SK-N-MC (cell line): ENCODE measurements at regions not wholly inside any gene's neighbourhood (a gene's known extent, or its start where the extent isn't known, plus 50 kb on each side); places are given as distances from the start of the nearest gene placed in this dataset.

Experiments used
- DNase-seq: peaks from one replicate; pipeline ENCODE4 v3.0.0-alpha.2; 2011; ENCODE audit warnings: low read depth, low spot score
- H3K27ac ChIP-seq: fragments of 200-600 bp; sonication (generic); 2 replicates; pipeline ENCODE4 v1.5.1; 2016; ENCODE audit warnings: mixed run types
- H3K36me3 ChIP-seq: fragments of 200-600 bp; sonication (generic); 2 replicates; pipeline ENCODE4 v1.6.1; 2017; ENCODE audit warnings: antibody characterized with exemption, low read length, mixed read lengths; ENCODE audit not compliant: insufficient read depth
- H3K4me3 ChIP-seq: fragments of 200-600 bp; sonication (generic); 2 replicates; pipeline ENCODE4 v1.5.1; 2016
- H3K9ac ChIP-seq: fragments of 200-600 bp; sonication (generic); 2 replicates; pipeline ENCODE4 v1.8.0; 2017; ENCODE audit warnings: mixed run types, mixed read lengths; ENCODE audit not compliant: insufficient read length
- H3K9me3 ChIP-seq: fragments of 200-600 bp; sonication (generic); 2 replicates; pipeline ENCODE4 v1.6.1; 2017; ENCODE audit warnings: low read depth, mild to moderate bottlenecking, antibody characterized with exemption, low read length, moderate library complexity, mixed read lengths
- EZH2 ChIP-seq: fragments of 200-600 bp; sonication (generic); IDR thresholded peaks from one replicate; pipeline ENCODE4 v1.6.1; 2017; ENCODE audit warnings: antibody characterized with exemption
- FOXP2 ChIP-seq: optimal IDR thresholded peaks from 2 replicates; pipeline ENCODE3; 2011; ENCODE audit warnings: mild to moderate bottlenecking, moderate library complexity; ENCODE audit not compliant: insufficient read depth; ENCODE audit errors: extremely low read length, control extremely low read depth
- POLR2AphosphoS5 ChIP-seq: IDR thresholded peaks from 2 replicates; pipeline ENCODE4 v1.6.1; 2012; ENCODE audit warnings: mild to moderate bottlenecking, low read depth, low read length, borderline replicate concordance

DNA sequence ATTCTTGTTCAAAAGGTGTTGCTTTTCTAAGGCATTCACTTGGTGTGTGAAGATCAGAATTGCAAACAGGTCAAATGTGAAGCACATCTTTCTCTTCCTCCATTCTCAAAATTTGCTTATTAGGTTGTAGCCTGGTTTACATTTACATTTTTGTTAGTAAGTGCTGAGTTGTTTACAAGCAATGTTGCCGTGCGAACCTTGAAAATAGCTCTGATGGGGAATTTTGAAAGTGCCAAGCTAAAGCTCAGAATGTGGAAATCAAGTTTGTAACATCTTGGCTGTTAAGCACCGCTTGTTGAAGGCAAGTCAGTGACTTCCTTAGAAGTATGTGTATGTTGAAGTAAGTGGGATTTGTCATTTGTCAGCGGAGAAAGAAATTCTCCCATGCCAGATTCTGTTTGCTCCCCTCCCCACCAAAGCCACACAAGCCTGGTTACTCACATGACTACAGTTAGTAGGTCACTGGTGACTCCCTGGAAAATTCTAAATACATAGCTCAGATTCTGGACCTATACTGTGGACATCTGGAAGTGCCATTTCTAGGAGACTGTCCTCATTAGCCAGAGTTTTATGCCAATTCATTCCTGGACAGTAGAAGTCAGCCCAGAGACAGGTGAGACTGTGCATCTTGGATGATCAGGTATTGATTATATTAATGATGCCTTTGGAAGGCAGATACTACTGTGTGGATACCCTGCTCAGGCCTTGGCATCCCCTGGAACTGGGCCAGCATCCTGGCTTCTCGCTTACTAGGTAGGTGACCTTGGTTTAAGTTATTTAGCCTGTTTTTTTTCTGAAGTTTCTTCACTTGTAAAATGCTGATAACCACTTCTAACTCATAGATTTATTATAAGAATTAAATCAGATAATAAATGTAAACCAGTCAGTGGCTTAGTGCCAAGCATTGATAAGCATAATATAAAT is 390.6 kb upstream of the SEMA6D start:
- no peak for DNase-seq
- TF ChIP-seq EZH2 (no peak), POLR2AphosphoS5 (no peak), FOXP2 (no peak)
- no peak overlapping the region for H3K9ac ChIP-seq
- no peak overlapping the region for H3K27ac ChIP-seq
- H3K4me3 ChIP-seq: no peak overlapping the region
- no peaks in the 10 kb centered on the region for H3K9me3 ChIP-seq
- H3K36me3 ChIP-seq: no peaks in the 10 kb centered on the region

GRCh38 chr15:47331829-47332393 is 385.4 kb upstream of the SEMA6D start:
- Histone ChIP-seq H3K27ac (peak overlapping the region; percentile 26), H3K4me3 (no peak overlapping the region)
- DNase-seq: no peak

GRCh38 chr15:47332481-47332880 is 384.8 kb upstream of the SEMA6D start:
- DNase-seq: no peak
- H3K9me3 ChIP-seq: no peaks in the 10 kb centered on the region
- no peaks in the 10 kb centered on the region for H3K36me3 ChIP-seq
- H3K4me3 ChIP-seq: no peak overlapping the region
- H3K27ac ChIP-seq: 0 out of 2 replicates have a peak overlapping the region, but pooled peaks have one; percentile 26
- no peak overlapping the region for H3K9ac ChIP-seq
- TF ChIP-seq EZH2 (no peak), FOXP2 (no peak)

More at GRCh38 chr15:47331829-47332393, 385.4 kb upstream of the SEMA6D start:
- TF ChIP-seq POLR2AphosphoS5 (no peak), FOXP2 (no peak), EZH2 (no peak)
- Histone ChIP-seq H3K9ac (no peak overlapping the region), H3K36me3 (no peaks in the 10 kb centered on the region), H3K9me3 (no peaks in the 10 kb centered on the region)

- no peak for DNase-seq
Observed at GRCh38 chr15:47333734-47334133, 383.6 kb upstream of the SEMA6D start.

GRCh38 chr15:47334805-47335535 is 382.3 kb upstream of the SEMA6D start:
- H3K9me3 ChIP-seq: no peaks in the 10 kb centered on the region
- no peak overlapping the region for H3K9ac ChIP-seq
- DNase-seq: no peak
- no peak overlapping the region for H3K4me3 ChIP-seq
- no peaks in the 10 kb centered on the region for H3K36me3 ChIP-seq
- no peak overlapping the region for H3K27ac ChIP-seq
- no peak for TF ChIP-seq FOXP2
- TF ChIP-seq POLR2AphosphoS5: no peak
- no peak for TF ChIP-seq EZH2

More at GRCh38 chr15:47333734-47334133, 383.6 kb upstream of the SEMA6D start:
- H3K9ac ChIP-seq: no peak overlapping the region
- no peaks in the 10 kb centered on the region for H3K36me3 ChIP-seq
- no peak overlapping the region for H3K4me3 ChIP-seq
- no peak for TF ChIP-seq FOXP2
- no peak for TF ChIP-seq POLR2AphosphoS5
- no peak for TF ChIP-seq EZH2
- H3K9me3 ChIP-seq: no peaks in the 10 kb centered on the region
- no peak overlapping the region for H3K27ac ChIP-seq

- Histone ChIP-seq H3K36me3 (no peaks in the 10 kb centered on the region), H3K27ac (no peak overlapping the region), H3K9me3 (no peaks in the 10 kb centered on the region), H3K9ac (no peak overlapping the region), H3K4me3 (no peak overlapping the region)
- no peak for DNase-seq
- TF ChIP-seq EZH2 (no peak), POLR2AphosphoS5 (no peak)
Observed at GRCh38 chr15:47337106-47337505, 380.2 kb upstream of the SEMA6D start.

DNA sequence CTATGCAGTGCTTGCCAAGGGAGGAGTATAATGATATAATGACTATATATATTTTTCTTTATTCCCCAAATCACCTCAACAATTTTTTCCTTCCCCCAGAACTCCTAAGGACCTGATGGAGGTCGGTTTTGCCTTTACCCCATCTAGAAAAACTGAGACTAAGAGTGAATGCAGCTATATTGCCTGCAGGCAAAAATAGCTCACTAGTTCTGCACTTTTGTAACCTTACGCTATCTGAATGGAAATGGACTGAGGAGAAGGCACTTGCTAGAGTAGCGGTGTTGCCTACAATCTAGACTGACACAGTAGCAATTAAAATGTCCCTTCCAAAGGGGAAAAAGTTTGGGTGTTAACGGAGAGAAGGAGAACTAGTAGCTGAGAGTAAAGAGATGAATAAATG is 379.5 kb upstream of the SEMA6D start:
- H3K36me3 ChIP-seq: no peaks in the 10 kb centered on the region
- no peak overlapping the region for H3K9ac ChIP-seq
- DNase-seq: no peak
- H3K27ac ChIP-seq: no peak overlapping the region
- TF ChIP-seq FOXP2 (no peak), POLR2AphosphoS5 (no peak), EZH2 (no peak)
- H3K9me3 ChIP-seq: no peaks in the 10 kb centered on the region
- no peak overlapping the region for H3K4me3 ChIP-seq

DNA sequence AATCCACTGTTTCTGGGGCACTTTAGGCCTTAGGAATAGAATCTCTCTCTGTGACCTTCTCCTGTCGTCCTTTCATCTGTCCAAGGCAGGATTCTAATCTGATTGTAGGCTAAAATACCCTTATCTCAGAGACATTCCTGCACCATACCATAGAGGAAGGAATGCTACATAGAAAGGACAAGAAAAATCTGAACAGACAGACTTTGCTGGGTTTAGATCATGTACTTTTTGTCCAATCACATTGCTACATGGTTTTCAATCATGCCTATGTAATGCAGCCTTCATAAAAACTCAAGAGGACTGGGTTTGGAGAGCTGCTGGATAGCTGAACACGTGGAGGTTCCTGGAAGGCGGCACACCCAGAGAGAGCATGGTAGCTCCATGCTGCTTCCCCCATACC is 378.5 kb upstream of the SEMA6D start:
- no peak for DNase-seq
- no peak overlapping the region for H3K27ac ChIP-seq
- no peak overlapping the region for H3K4me3 ChIP-seq
- H3K9me3 ChIP-seq: no peaks in the 10 kb centered on the region
- no peak overlapping the region for H3K9ac ChIP-seq
- H3K36me3 ChIP-seq: no peaks in the 10 kb centered on the region
- TF ChIP-seq POLR2AphosphoS5 (no peak), FOXP2 (no peak), EZH2 (no peak)
